ENCODE measurements at regions not wholly inside any gene's neighbourhood (a gene's known extent, or its start where the extent isn't known, plus 50 kb on each side); places are given as distances from the start of the nearest gene placed in this dataset.
A peak's percentile ranks its signal among the peaks of the same experiment; 100 is the strongest.
"Not testable (repeated sequence)": the region's sequence is repeated elsewhere in the genome, so short reads cannot be mapped to it uniquely, and the experiment has no call there.

DNA sequence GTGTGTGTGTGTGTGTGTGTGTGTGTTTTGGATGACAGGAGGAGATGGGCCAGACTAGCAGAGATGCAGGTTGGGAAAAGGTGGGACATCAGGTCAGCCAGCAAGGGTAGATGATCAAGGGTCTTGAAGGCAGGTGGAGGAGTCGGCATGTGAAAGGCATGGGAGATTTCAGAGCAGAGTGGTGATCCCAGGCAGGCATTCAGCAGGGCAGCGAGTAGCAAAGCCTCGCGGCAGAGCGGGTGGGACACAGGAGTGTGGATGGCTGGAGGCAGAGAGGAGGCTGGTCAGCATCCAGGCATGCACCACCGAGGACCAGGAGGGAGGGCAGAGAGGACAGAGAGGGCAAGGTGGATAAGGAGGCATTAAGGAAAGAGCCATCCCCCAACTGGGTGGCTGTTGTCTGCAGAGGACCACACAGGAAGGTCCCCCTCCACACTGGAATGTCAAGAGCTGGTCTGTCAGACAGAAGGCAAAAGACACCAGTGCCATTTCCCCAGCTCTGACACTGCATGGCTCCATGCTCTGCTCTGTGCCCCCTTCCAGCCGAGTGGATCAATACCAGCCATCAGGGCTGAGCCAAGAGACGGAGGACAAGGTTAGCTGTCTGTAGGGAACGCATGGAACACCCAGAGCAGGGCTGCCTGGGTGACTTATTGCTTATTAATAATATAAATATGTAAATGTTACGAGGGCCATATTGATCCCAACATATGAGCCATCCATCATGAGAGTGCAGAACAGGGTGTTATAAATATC is 74.8 kb upstream of the RPL38 start:
- Mint-ChIP-seq H3K27me3 (peaks cover 31 to 38% of the 10 kb centered on the region in 2 donors), H3K27ac (no peak overlapping the region), H3K9me3 (peaks cover 0 to 3% (median 0%) of the 10 kb centered on the region in 8 donors), H3K36me3 (peaks cover 0 to 3% of the 10 kb centered on the region in 2 donors), H3K4me3 (peak overlapping the region in 1 of 8 donors; percentile 27), H3K4me1 (no peaks in the 10 kb centered on the region)
- CTCF ChIA-PET (ENCODE audit: partially characterized antibody) = no interaction called here
- Histone ChIP-seq H3K4me1 (ENCODE audit: insufficient read depth, low read length) (no peaks in the 10 kb centered on the region), H3K27ac (ENCODE audit: low read depth, low read length) (no peak overlapping the region), H3K9me3 (ENCODE audit: control insufficient read depth in 1 of 2, low read length in 2 of 2) (no peaks in the 10 kb centered on the region), H3K4me3 (ENCODE audit: low read length in 2 of 2) (no peak overlapping the region), H3K36me3 (ENCODE audit: insufficient read depth, low read length) (no peaks in the 10 kb centered on the region), H3K27me3 (ENCODE audit: insufficient read depth, low read length) (no peaks in the 10 kb centered on the region)
- intact Hi-C loops (cut with micrococcal nuclease) = no loop called here
- POLR2A ChIA-PET (ENCODE audit: partially characterized antibody) = no interaction called here
- DNase-seq = no peak

DNA sequence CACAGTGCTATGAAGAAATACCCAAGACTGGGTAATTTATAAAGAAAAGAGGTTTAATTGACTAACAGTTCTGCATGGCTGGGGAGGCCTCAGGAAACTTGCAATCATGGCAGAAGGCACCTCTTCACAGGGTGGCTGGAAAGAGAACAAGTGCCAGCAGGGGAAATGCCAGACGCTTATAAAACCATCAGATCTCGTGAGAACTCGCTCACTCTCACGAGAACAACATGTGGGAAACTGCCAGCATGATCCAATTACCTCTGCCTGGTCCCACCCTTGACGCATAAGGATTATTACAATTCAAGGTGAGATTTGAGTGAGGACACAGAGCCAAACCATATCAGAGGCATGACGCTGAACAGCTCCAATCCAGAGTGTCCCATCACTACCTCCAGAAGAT is 73.7 kb upstream of the RPL38 start:
- H3K36me3 Mint-ChIP-seq; POLR2A ChIA-PET (ENCODE audit: partially characterized antibody); CTCF ChIA-PET (ENCODE audit: partially characterized antibody); H3K9me3 Mint-ChIP-seq; intact Hi-C loops (cut with micrococcal nuclease); H3K27me3 ChIP-seq (ENCODE audit: insufficient read depth, low read length); H3K27ac Mint-ChIP-seq; H3K4me1 Mint-ChIP-seq; H3K4me3 Mint-ChIP-seq; DNase-seq; H3K27ac ChIP-seq (ENCODE audit: low read depth, low read length); H3K4me3 ChIP-seq (ENCODE audit: low read length in 2 of 2); H3K4me1 ChIP-seq (ENCODE audit: insufficient read depth, low read length); H3K9me3 ChIP-seq (ENCODE audit: control insufficient read depth in 1 of 2, low read length in 2 of 2); H3K36me3 ChIP-seq (ENCODE audit: insufficient read depth, low read length): not testable (repeated sequence)
- H3K27me3 Mint-ChIP-seq = peaks cover 35 to 45% of the 10 kb centered on the region in 2 donors

DNA sequence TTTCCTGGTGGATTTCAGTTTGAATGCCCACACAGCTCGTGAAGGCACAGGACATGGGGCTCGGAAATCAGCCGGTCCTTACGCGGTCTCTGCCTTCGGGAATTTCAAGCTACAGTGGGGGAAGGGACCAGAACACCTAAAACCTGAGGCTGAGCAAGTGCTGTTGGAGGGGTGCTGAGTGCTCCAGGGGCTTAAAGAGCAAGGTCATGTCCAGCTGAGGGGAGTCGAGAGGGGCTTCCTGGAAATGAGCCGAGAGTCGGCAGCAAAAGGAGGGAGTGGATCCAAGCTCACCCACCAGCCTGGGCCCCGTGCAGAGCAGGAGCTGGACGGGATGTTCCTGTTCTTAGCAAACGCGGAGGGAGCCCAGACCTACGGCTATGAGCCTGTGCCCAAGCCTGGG is 73.2 kb upstream of the RPL38 start:
- Mint-ChIP-seq H3K4me3 (peak overlapping the region in 1 of 8 donors; percentile 54), H3K27me3 (peaks cover 38 to 46% of the 10 kb centered on the region in 2 donors), H3K27ac (no peak overlapping the region), H3K9me3 (peaks cover 0 to 3% (median 0%) of the 10 kb centered on the region in 8 donors), H3K4me1 (no peaks in the 10 kb centered on the region), H3K36me3 (peaks cover 0 to 3% of the 10 kb centered on the region in 2 donors)
- H3K27ac ChIP-seq (ENCODE audit: low read depth, low read length) = no peak overlapping the region
- intact Hi-C loops (cut with micrococcal nuclease) = no loop called here
- DNase-seq = no peak
- H3K4me1 ChIP-seq (ENCODE audit: insufficient read depth, low read length) = no peaks in the 10 kb centered on the region
- CTCF ChIA-PET (ENCODE audit: partially characterized antibody) = no interaction called here
- H3K36me3 ChIP-seq (ENCODE audit: insufficient read depth, low read length) = no peaks in the 10 kb centered on the region
- no peak overlapping the region for H3K4me3 ChIP-seq (ENCODE audit: low read length in 2 of 2)
- POLR2A ChIA-PET (ENCODE audit: partially characterized antibody) = no interaction called here
- no peaks in the 10 kb centered on the region for H3K27me3 ChIP-seq (ENCODE audit: insufficient read depth, low read length)
- no peaks in the 10 kb centered on the region for H3K9me3 ChIP-seq (ENCODE audit: control insufficient read depth in 1 of 2, low read length in 2 of 2)

DNA sequence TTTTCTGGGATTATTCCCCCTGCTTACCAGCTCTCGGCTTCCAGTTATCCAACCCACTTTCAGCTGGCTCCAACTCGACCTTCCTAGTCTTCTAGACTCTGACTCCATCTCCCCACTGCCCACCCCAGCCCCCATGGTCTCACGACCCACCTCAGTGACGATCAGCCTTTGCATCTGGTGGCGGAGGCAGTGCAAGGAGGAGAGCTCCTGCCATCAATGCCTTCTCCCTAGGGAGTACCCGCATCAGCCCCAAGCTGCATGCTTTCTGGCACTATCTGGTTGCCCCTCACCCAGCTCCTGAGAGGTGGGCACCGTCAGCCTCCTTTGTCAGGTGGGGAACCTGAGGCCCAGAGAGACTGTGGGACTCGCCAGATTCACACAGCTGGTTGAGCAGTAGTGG is 72.6 kb upstream of the RPL38 start:
- Histone ChIP-seq H3K4me1 (ENCODE audit: insufficient read depth, low read length) (no peaks in the 10 kb centered on the region), H3K9me3 (ENCODE audit: control insufficient read depth in 1 of 2, low read length in 2 of 2) (no peaks in the 10 kb centered on the region), H3K27me3 (ENCODE audit: insufficient read depth, low read length) (no peaks in the 10 kb centered on the region), H3K27ac (ENCODE audit: low read depth, low read length) (no peak overlapping the region), H3K4me3 (ENCODE audit: low read length in 2 of 2) (no peak overlapping the region), H3K36me3 (ENCODE audit: insufficient read depth, low read length) (no peaks in the 10 kb centered on the region)
- peaks cover 41 to 46% of the 10 kb centered on the region in 2 donors for H3K27me3 Mint-ChIP-seq
- intact Hi-C loops (cut with micrococcal nuclease) = no loop called here
- no peak overlapping the region for H3K4me3 Mint-ChIP-seq
- H3K27ac Mint-ChIP-seq = no peak overlapping the region
- H3K36me3 Mint-ChIP-seq = peaks cover 0 to 3% of the 10 kb centered on the region in 2 donors
- POLR2A ChIA-PET (ENCODE audit: partially characterized antibody) = no interaction called here
- CTCF ChIA-PET (ENCODE audit: partially characterized antibody) = no interaction called here
- no peak for DNase-seq
- H3K9me3 Mint-ChIP-seq = peaks cover 0 to 3% (median 0%) of the 10 kb centered on the region in 8 donors
- no peaks in the 10 kb centered on the region for H3K4me1 Mint-ChIP-seq

DNA sequence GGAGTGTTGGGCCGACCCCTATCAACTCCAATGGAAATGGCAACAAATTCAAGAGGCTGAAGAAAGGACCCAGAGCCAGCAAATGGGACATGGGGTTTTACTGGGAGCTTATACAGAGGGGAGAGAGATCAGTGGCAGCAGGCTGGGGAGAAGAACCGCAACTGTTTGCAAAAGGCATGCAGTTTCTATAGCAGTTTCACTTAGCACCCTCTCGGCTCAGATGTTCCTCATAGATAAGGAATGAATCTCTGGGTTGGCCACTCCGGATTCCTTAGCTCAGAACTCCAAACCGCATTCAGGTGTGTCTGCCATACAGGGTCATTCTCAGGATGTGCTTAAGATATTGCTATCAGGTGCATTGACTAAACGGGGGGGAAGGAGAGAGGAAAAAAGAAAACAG is 71.1 kb upstream of the RPL38 start:
- H3K9me3 Mint-ChIP-seq = peaks cover 0 to 3% (median 0%) of the 10 kb centered on the region in 8 donors
- no peaks in the 10 kb centered on the region for H3K36me3 ChIP-seq (ENCODE audit: insufficient read depth, low read length)
- no peaks in the 10 kb centered on the region for H3K9me3 ChIP-seq (ENCODE audit: control insufficient read depth in 1 of 2, low read length in 2 of 2)
- intact Hi-C loops (cut with micrococcal nuclease) = no loop called here
- ChIA-PET POLR2A (ENCODE audit: partially characterized antibody) (no interaction called here), CTCF (ENCODE audit: partially characterized antibody) (no interaction called here)
- H3K4me1 ChIP-seq (ENCODE audit: insufficient read depth, low read length) = no peaks in the 10 kb centered on the region
- H3K4me1 Mint-ChIP-seq = no peaks in the 10 kb centered on the region
- DNase-seq = no peak
- H3K27ac Mint-ChIP-seq = no peak overlapping the region
- peaks cover 0 to 3% of the 10 kb centered on the region in 2 donors for H3K36me3 Mint-ChIP-seq
- no peak overlapping the region for H3K4me3 ChIP-seq (ENCODE audit: low read length in 2 of 2)
- H3K27ac ChIP-seq (ENCODE audit: low read depth, low read length) = no peak overlapping the region
- no peaks in the 10 kb centered on the region for H3K27me3 ChIP-seq (ENCODE audit: insufficient read depth, low read length)
- no peak overlapping the region for H3K4me3 Mint-ChIP-seq
- peaks cover 38 to 55% of the 10 kb centered on the region in 2 donors for H3K27me3 Mint-ChIP-seq

DNA sequence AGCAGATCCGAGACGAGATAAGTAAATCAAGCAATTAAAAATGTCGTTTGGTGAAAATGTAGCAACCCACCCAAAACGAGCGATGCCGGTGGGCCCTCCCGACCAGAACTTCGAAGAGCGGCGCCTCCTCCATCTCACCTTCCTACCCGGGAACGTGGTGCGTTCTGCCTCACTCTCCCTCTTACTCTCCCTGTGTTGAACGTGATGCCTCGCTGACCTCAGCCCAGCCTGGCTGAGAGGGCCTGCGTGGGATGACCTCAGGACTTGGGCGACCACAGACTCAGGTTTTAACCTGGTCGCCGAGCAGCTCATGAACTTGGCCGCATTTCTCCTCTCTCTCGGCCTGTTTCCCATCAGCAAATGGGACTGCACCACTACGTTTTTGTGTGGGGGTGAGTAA is 69.7 kb upstream of the RPL38 start:
- Histone ChIP-seq H3K27ac (ENCODE audit: low read depth, low read length) (no peak overlapping the region), H3K36me3 (ENCODE audit: insufficient read depth, low read length) (no peaks in the 10 kb centered on the region), H3K9me3 (ENCODE audit: control insufficient read depth in 1 of 2, low read length in 2 of 2) (no peaks in the 10 kb centered on the region), H3K27me3 (ENCODE audit: insufficient read depth, low read length) (no peaks in the 10 kb centered on the region), H3K4me1 (ENCODE audit: insufficient read depth, low read length) (no peaks in the 10 kb centered on the region), H3K4me3 (ENCODE audit: low read length in 2 of 2) (no peak overlapping the region)
- H3K27ac Mint-ChIP-seq = no peak overlapping the region
- no peak overlapping the region for H3K4me3 Mint-ChIP-seq
- DNase-seq = no peak
- intact Hi-C loops (cut with micrococcal nuclease) = no loop called here
- H3K27me3 Mint-ChIP-seq = peaks cover 32 to 50% of the 10 kb centered on the region in 2 donors
- peaks cover 0 to 4% of the 10 kb centered on the region in 2 donors for H3K36me3 Mint-ChIP-seq
- H3K4me1 Mint-ChIP-seq = no peaks in the 10 kb centered on the region
- H3K9me3 Mint-ChIP-seq = peaks cover 0 to 10% (median 6%) of the 10 kb centered on the region in 8 donors
- POLR2A ChIA-PET (ENCODE audit: partially characterized antibody) = no interaction called here
- CTCF ChIA-PET (ENCODE audit: partially characterized antibody) = no interaction called here

GRCh38 chr17:74134234-74134633 is 69.2 kb upstream of the RPL38 start:
- H3K36me3 Mint-ChIP-seq; intact Hi-C loops (cut with micrococcal nuclease); H3K4me3 ChIP-seq (ENCODE audit: low read length in 2 of 2); CTCF ChIA-PET (ENCODE audit: partially characterized antibody); H3K36me3 ChIP-seq (ENCODE audit: insufficient read depth, low read length); H3K4me3 Mint-ChIP-seq; H3K4me1 ChIP-seq (ENCODE audit: insufficient read depth, low read length); H3K27ac Mint-ChIP-seq; H3K27me3 ChIP-seq (ENCODE audit: insufficient read depth, low read length); POLR2A ChIA-PET (ENCODE audit: partially characterized antibody); H3K27ac ChIP-seq (ENCODE audit: low read depth, low read length); DNase-seq; H3K9me3 ChIP-seq (ENCODE audit: control insufficient read depth in 1 of 2, low read length in 2 of 2); H3K4me1 Mint-ChIP-seq: not testable (repeated sequence)
- H3K9me3 Mint-ChIP-seq = peaks cover 0 to 14% (median 8%) of the 10 kb centered on the region in 8 donors
- peaks cover 32 to 50% of the 10 kb centered on the region in 2 donors for H3K27me3 Mint-ChIP-seq
